T-cell (primary cell): ENCODE measurements at regions not wholly inside any gene's neighbourhood (a gene's known extent, or its start where the extent isn't known, plus 50 kb on each side); places are given as distances from the start of the nearest gene placed in this dataset.

Experiments used
- ATAC-seq, 4 experiments: fragments of 200-7000 bp in 3 of 4; fragments of 150-1000 bp in 1 of 4; cut with Tn5 transposase; replicated peaks in 1 of 4; 1 replicate in 3 of 4; 2 replicates in 1 of 4; pipeline ENCODE4 v1.10.0; 2021; ENCODE audit warnings: moderate library complexity in 3 of 4, mild to moderate bottlenecking in 2 of 4, moderate number of reproducible peaks in 1 of 4
- CTCF ChIA-PET, 2 donors: fragments of 300-600 bp; sonication (Branson Sonifier 250); formaldehyde crosslinking; loops; one replicate each; lab custom pipeline; 2022; ENCODE audit warnings: antibody characterized with exemption in 2 of 2; lab: Charles Lee
- POLR2A ChIA-PET, 2 donors: fragments of 300-600 bp; sonication (Branson Sonifier 250); formaldehyde crosslinking; loops; one replicate each; lab custom pipeline; 2022; ENCODE audit warnings: antibody characterized with exemption in 2 of 2; lab: Charles Lee
- DNase-seq, 35 experiments: peaks; one replicate each; pipeline versions ENCODE4 v3.0.0 to v3.0.0-alpha.2; 2013 to 2023
- H3K27ac ChIP-seq: one replicate; pipeline ENCODE4 v1.5.1; 2013; ENCODE audit warnings: low read length
- H3K27me3 ChIP-seq, 2 experiments: replicated peaks in 1 of 2; 1 replicate in 1 of 2; 2 replicates in 1 of 2; pipeline versions ENCODE4 v1.6.1 to v1.7.0; 2013; ENCODE audit warnings: low read length in 1 of 2, mixed read lengths in 1 of 2; ENCODE audit not compliant: control insufficient read depth in 2 of 2, insufficient read depth in 2 of 2; ENCODE audit errors: extremely low read depth in 1 of 2
- H3K36me3 ChIP-seq, 2 donors: 1 replicate in 1 of 2; 2 replicates in 1 of 2; pipeline versions ENCODE4 v1.6.1 to v1.7.0; 2013; ENCODE audit warnings: low read length in 1 of 2; ENCODE audit not compliant: control insufficient read depth in 2 of 2, insufficient read depth in 1 of 2; ENCODE audit errors: extremely low read depth in 1 of 2
- H3K4me1 ChIP-seq, 2 experiments: 1 replicate in 1 of 2; 2 replicates in 1 of 2; pipeline versions ENCODE4 v1.6.1 to v1.7.0; 2013; ENCODE audit warnings: low read length in 2 of 2, mixed read lengths in 1 of 2; ENCODE audit not compliant: insufficient read depth in 2 of 2, control insufficient read depth in 1 of 2; ENCODE audit errors: extremely low read depth in 1 of 2
- H3K4me3 ChIP-seq, 2 donors: 1 replicate in 1 of 2; 2 replicates in 1 of 2; pipeline versions ENCODE4 v1.5.1 to v1.7.0; 2013; ENCODE audit warnings: mild to moderate bottlenecking in 2 of 2, low read length in 1 of 2, moderate library complexity in 1 of 2; ENCODE audit not compliant: control insufficient read depth in 1 of 2; ENCODE audit errors: extremely low read depth in 1 of 2
- H3K9me3 ChIP-seq: 2 replicates; pipeline ENCODE4 v1.7.0; 2013
- H3K27ac Mint-ChIP-seq, 2 donors: one replicate each; pipeline ENCODE4 v1.8.0; 2020 to 2021; ENCODE audit warnings: mild to moderate bottlenecking in 2 of 2, mixed read lengths in 2 of 2
- H3K27me3 Mint-ChIP-seq, 2 donors: one replicate each; pipeline ENCODE4 v1.8.0; 2021 to 2022; ENCODE audit warnings: mixed read lengths in 2 of 2
- H3K36me3 Mint-ChIP-seq: one replicate; pipeline ENCODE4 v1.8.0; 2021; ENCODE audit warnings: mixed read lengths
- H3K4me1 Mint-ChIP-seq, 3 donors: one replicate each; pipeline ENCODE4 v1.8.0; 2020 to 2022; ENCODE audit warnings: mixed read lengths in 3 of 3, mild to moderate bottlenecking in 1 of 3
- H3K4me3 Mint-ChIP-seq, 3 donors: one replicate each; pipeline ENCODE4 v1.8.0; 2020 to 2022; ENCODE audit warnings: mild to moderate bottlenecking in 3 of 3, mixed read lengths in 3 of 3, moderate library complexity in 3 of 3
- H3K9me3 Mint-ChIP-seq, 3 donors: one replicate each; pipeline ENCODE4 v1.8.0; 2020 to 2022; ENCODE audit warnings: mixed read lengths in 3 of 3
- WGBS: methylation state at CpG from one replicate; pipeline ENCODE4 v1.1.5; 2013; ENCODE audit warnings: missing lambda C conversion rate; ENCODE audit not compliant: insufficient coverage; 5-methylcytosine and 5-hydroxymethylcytosine counted together

DNA sequence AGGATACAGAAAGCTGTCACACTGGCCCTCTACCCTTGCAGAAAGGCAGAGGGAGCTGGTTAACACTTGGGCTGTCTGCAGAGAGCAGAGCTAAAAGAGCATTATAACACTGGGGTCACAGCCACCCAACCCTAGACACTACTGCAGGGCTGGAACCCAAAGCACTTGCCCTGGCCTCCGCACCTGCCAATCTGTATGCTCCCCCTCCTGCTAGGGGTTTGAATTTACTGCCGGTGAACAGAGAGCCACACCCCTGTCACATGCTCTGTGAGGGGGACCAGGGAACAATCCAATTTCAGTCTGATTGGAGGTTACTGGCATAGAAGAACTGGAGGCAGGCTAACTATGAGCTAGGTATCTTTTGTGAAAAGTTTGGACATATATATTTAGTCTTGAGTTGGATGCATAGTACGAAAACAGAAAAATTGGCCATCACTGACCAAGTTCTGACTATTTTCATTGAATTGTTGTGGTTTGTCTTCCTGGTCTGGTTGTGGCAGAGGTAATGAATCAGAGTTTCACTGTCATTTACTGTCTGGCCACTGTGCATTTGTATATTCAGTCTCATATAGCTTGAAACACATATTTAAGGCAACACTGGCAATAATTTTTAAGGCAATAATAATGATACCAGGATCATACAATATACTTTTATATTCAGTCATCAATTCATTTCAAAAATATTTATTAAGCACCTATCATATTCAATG lies 504.3 kb upstream of the ATXN8OS start:
- no peak overlapping the region for H3K4me3 Mint-ChIP-seq
- Histone ChIP-seq H3K4me1 (no peaks in the 10 kb centered on the region), H3K27me3 (no peaks in the 10 kb centered on the region), H3K27ac (no peak overlapping the region), H3K4me3 (no peak overlapping the region), H3K36me3 (no peaks in the 10 kb centered on the region), H3K9me3 (no peaks in the 10 kb centered on the region)
- no peak for ATAC-seq
- H3K9me3 Mint-ChIP-seq, result peaks cover 9 to 17% (median 16%) of the 10 kb centered on the region in 3 donors
- H3K27me3 Mint-ChIP-seq, result no peaks in the 10 kb centered on the region
- no peaks in the 10 kb centered on the region for H3K4me1 Mint-ChIP-seq
- WGBS, result no CpG with 5 or more reads among the region's 3 CpGs
- no peaks in the 10 kb centered on the region for H3K36me3 Mint-ChIP-seq
- ChIA-PET CTCF (no interaction called here), POLR2A (no interaction called here)
- H3K27ac Mint-ChIP-seq, result no peak overlapping the region
- DNase-seq, result no peak

DNA sequence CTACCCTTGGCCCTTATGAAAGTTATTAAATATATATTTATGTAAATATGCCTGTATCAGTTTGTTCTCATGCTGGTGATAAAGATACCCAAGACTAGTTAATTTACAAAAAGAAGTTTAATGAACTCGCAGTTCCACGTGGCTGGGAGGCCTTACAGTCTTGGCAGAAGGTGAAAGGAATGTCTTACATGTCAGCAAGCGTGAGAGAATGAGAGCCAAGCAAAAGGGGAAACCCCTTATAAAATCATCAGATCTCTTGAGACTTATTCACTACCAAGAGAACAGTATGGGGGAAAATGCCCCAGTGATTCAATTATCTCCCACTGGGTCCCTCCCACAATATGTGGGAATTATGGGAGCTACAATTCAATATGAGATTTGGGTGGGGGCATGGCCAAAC lies 506.0 kb upstream of the ATXN8OS start:
- Histone ChIP-seq H3K27ac (no peak overlapping the region), H3K36me3 (no peaks in the 10 kb centered on the region), H3K4me1 (no peaks in the 10 kb centered on the region), H3K9me3 (no peaks in the 10 kb centered on the region), H3K27me3 (no peaks in the 10 kb centered on the region), H3K4me3 (no peak overlapping the region)
- WGBS, result no CpG with 5 or more reads among the region's 3 CpGs
- Mint-ChIP-seq H3K27ac (no peak overlapping the region), H3K4me3 (no peak overlapping the region), H3K36me3 (no peaks in the 10 kb centered on the region), H3K4me1 (no peaks in the 10 kb centered on the region), H3K27me3 (no peaks in the 10 kb centered on the region), H3K9me3 (peaks cover 11 to 17% (median 16%) of the 10 kb centered on the region in 3 donors)
- CTCF ChIA-PET, result no interaction called here
- POLR2A ChIA-PET, result no interaction called here
- DNase-seq (no peak), ATAC-seq (no peak)

DNA sequence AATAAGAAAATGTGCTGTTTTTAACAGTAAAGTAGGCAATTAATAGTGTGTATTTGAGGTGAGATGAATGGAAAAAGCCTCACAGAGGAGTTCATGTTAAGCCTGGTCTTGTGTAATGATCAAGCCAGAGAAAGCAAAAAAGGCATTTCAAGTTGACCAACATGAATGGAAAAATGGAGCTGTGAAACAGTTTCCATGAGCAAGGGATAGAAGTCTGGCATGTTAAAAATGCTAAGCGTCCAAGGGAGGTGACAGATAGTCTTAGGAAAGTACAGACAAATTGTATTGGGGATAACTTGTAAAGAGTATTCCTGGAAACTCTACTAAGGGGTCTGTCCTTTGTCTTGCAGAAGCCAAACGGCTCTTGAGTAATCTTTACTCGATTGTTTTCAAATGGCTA lies 506.8 kb upstream of the ATXN8OS start:
- 14% methylated on average over 1 of the region's 3 CpGs for WGBS
- no peak overlapping the region for H3K4me3 Mint-ChIP-seq
- ATAC-seq, result no peak
- Histone ChIP-seq H3K27me3 (no peaks in the 10 kb centered on the region), H3K36me3 (no peaks in the 10 kb centered on the region), H3K4me1 (no peaks in the 10 kb centered on the region), H3K9me3 (no peaks in the 10 kb centered on the region), H3K27ac (no peak overlapping the region), H3K4me3 (no peak overlapping the region)
- ChIA-PET POLR2A (no interaction called here), CTCF (no interaction called here)
- no peaks in the 10 kb centered on the region for H3K4me1 Mint-ChIP-seq
- peaks cover 11 to 16% (median 11%) of the 10 kb centered on the region in 3 donors for H3K9me3 Mint-ChIP-seq
- no peak overlapping the region for H3K27ac Mint-ChIP-seq
- DNase-seq, result no peak
- H3K36me3 Mint-ChIP-seq, result no peaks in the 10 kb centered on the region
- no peaks in the 10 kb centered on the region for H3K27me3 Mint-ChIP-seq

DNA sequence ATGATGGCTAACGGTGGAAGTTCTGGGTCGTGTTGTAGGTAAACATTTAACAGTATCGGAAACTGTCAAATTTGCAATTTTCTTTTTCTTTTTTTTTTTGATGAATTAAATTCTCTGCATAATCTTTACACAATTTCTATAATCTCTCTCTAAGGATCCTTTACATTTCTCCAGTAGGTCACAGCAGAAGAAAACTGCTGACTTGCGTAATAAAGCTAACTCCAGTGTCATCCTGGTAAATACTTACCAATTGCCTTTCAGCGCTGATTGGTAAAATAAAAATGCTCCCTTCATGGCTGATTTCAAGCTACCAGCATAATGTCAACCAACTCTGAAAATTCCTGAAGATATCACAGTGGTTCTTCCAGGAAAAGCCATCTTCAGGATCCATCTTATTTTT lies 510.5 kb upstream of the ATXN8OS start:
- WGBS, result 92% methylated on average over 2 of the region's 5 CpGs
- H3K4me1 Mint-ChIP-seq, result no peaks in the 10 kb centered on the region
- no peaks in the 10 kb centered on the region for H3K27me3 Mint-ChIP-seq

DNA sequence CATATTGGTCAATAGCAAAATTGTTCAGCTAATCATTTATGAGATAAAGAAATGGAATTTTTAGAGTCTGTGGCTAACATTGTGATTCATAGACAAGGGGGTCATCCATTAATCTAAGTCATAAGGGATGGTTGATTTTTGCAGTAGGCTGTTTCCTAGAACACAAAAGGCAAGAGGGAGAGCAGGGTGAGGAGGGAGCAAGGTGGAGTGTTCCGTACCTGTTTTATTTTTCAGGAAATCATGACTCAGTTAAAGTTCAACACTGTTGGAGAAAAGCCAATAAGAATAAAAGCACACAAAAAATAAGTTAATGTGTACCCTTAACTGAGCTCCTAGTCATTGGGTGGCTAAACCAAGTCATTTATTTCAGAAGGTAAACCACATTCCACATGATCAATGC lies 512.4 kb upstream of the ATXN8OS start:
- H3K27me3 ChIP-seq, result no peaks in the 10 kb centered on the region
- H3K36me3 Mint-ChIP-seq, result no peaks in the 10 kb centered on the region
- DNase-seq (no peak), ATAC-seq (no peak)
- H3K4me3 Mint-ChIP-seq, result no peak overlapping the region
- no peak overlapping the region for H3K27ac Mint-ChIP-seq
- no CpG with 5 or more reads among the region's 1 CpG for WGBS
- CTCF ChIA-PET, result no interaction called here
- H3K4me3 ChIP-seq, result no peak overlapping the region
- no peaks in the 10 kb centered on the region for H3K4me1 ChIP-seq
- no peaks in the 10 kb centered on the region for H3K27me3 Mint-ChIP-seq
- no peaks in the 10 kb centered on the region for H3K36me3 ChIP-seq
- no peak overlapping the region for H3K27ac ChIP-seq
- no peaks in the 10 kb centered on the region for H3K9me3 ChIP-seq
- POLR2A ChIA-PET, result no interaction called here
- H3K4me1 Mint-ChIP-seq, result no peaks in the 10 kb centered on the region
- H3K9me3 Mint-ChIP-seq, result peaks cover 3 to 16% (median 13%) of the 10 kb centered on the region in 3 donors

More for the DNA sequence above, 510.5 kb upstream of the ATXN8OS start:
- CTCF ChIA-PET, result no interaction called here
- no peak for ATAC-seq
- H3K4me3 ChIP-seq, result no peak overlapping the region
- H3K36me3 Mint-ChIP-seq, result no peaks in the 10 kb centered on the region
- no peaks in the 10 kb centered on the region for H3K27me3 ChIP-seq
- H3K27ac Mint-ChIP-seq, result no peak overlapping the region
- no peak for DNase-seq
- POLR2A ChIA-PET, result interaction anchor here in 1 of 2 donors (0.7 kb wide), 2 partner anchors 715 to 736 kb away, joined by 3 to 4 read pairs; no protein-coding TSS in a partner anchor
- no peak overlapping the region for H3K4me3 Mint-ChIP-seq
- H3K36me3 ChIP-seq, result no peaks in the 10 kb centered on the region
- H3K4me1 ChIP-seq, result no peaks in the 10 kb centered on the region
- H3K9me3 ChIP-seq, result no peaks in the 10 kb centered on the region
- H3K9me3 Mint-ChIP-seq, result peaks cover 3 to 16% (median 13%) of the 10 kb centered on the region in 3 donors
- H3K27ac ChIP-seq, result no peak overlapping the region

DNA sequence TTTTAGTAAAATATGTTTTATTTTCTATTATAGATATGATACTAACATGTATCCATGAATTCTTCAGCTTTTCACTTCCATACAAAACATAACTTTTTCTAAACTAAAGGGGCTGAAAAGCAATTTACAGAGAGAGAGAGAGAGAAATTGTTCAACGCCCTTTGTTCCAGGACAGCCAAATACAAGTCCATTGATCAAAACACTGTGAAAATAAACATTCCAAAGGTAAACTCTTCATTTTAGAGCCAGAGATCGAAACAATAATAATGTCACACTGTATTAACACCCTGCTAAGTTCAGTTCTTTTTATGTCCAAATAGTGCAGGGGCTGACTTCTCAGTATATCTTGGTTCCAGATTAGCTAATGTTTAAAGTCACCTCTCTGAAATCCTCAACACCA lies 516.2 kb upstream of the ATXN8OS start:
- ChIA-PET CTCF (no interaction called here), POLR2A (no interaction called here)
- Histone ChIP-seq H3K27me3 (no peaks in the 10 kb centered on the region), H3K27ac (no peak overlapping the region), H3K4me3 (no peak overlapping the region), H3K9me3 (no peaks in the 10 kb centered on the region), H3K4me1 (no peaks in the 10 kb centered on the region), H3K36me3 (no peaks in the 10 kb centered on the region)
- WGBS, result no CpG with 5 or more reads among the region's 2 CpGs
- H3K4me1 Mint-ChIP-seq, result no peaks in the 10 kb centered on the region
- no peaks in the 10 kb centered on the region for H3K36me3 Mint-ChIP-seq
- ATAC-seq, result no peak
- no peak for DNase-seq
- H3K27ac Mint-ChIP-seq, result no peak overlapping the region
- H3K27me3 Mint-ChIP-seq, result no peaks in the 10 kb centered on the region
- H3K4me3 Mint-ChIP-seq, result no peak overlapping the region
- peaks cover 7 to 16% (median 8%) of the 10 kb centered on the region in 3 donors for H3K9me3 Mint-ChIP-seq
